Spleen (tissue), 11 donors: ENCODE measurements at regions not wholly inside any gene's neighbourhood (a gene's known extent, or its start where the extent isn't known, plus 50 kb on each side); places are given as distances from the start of the nearest gene placed in this dataset.

Experiments used
- DNase-seq: peaks from one replicate; pipeline ENCODE4 v3.0.0-alpha.2; 2020
- H3K27ac ChIP-seq, 8 donors: fragments of 200-600 bp; sonication (generic) in 7 of 8; 1 replicate in 4 of 8; 2 replicates in 4 of 8; pipeline versions ENCODE4 v1.5.0 to v1.8.0; 2016 to 2021; ENCODE audit warnings: inconsistent platforms in 4 of 8, mild to moderate bottlenecking in 4 of 8, moderate library complexity in 1 of 8
- H3K27me3 ChIP-seq, 7 donors: fragments of 200-600 bp; sonication (generic) in 6 of 7; replicated peaks in 1 of 7; 1 replicate in 4 of 7; 2 replicates in 3 of 7; pipeline versions ENCODE4 v1.5.0 to v1.8.0; 2016 to 2021; ENCODE audit warnings: inconsistent platforms in 3 of 7, mild to moderate bottlenecking in 1 of 7
- H3K36me3 ChIP-seq, 6 donors: fragments of 200-600 bp; sonication (generic) in 5 of 6; 1 replicate in 4 of 6; 2 replicates in 2 of 6; pipeline versions ENCODE4 v1.5.0 to v1.8.0; 2016 to 2021; ENCODE audit warnings: inconsistent platforms in 2 of 6
- H3K4me1 ChIP-seq, 6 donors: fragments of 200-600 bp; sonication (generic) in 5 of 6; 1 replicate in 3 of 6; 2 replicates in 3 of 6; pipeline versions ENCODE4 v1.5.0 to v1.8.0; 2016 to 2021; ENCODE audit warnings: inconsistent platforms in 3 of 6
- H3K4me3 ChIP-seq, 8 donors: fragments of 200-600 bp; sonication (generic) in 7 of 8; 1 replicate in 4 of 8; 2 replicates in 4 of 8; pipeline versions ENCODE4 v1.5.0 to v1.8.0; 2016 to 2021; ENCODE audit warnings: inconsistent platforms in 4 of 8, mild to moderate bottlenecking in 4 of 8, moderate library complexity in 2 of 8
- H3K9me3 ChIP-seq, 8 donors: fragments of 200-600 bp; sonication (generic) in 7 of 8; 1 replicate in 4 of 8; 2 replicates in 4 of 8; pipeline versions ENCODE4 v1.5.0 to v1.8.0; 2016 to 2021; ENCODE audit warnings: inconsistent platforms in 4 of 8
- POLR2A ChIP-seq, 3 donors: fragments of 450-650 bp; IDR thresholded peaks; one replicate each; pipeline ENCODE4 v1.5.1; 2017; ENCODE audit warnings: antibody characterized with exemption in 3 of 3, mild to moderate bottlenecking in 1 of 3
- POLR2AphosphoS5 ChIP-seq, 3 donors: sonication (generic); formaldehyde crosslinking; IDR thresholded peaks; one replicate each; pipeline ENCODE4 v1.5.1; 2017; ENCODE audit warnings: antibody characterized with exemption in 3 of 3
- WGBS, 5 donors: extraction: QIAGEN DNeasy Blood & Tissue Kit in 3 of 5; methylation state at CpG; one replicate each; pipeline versions ENCODE4 v1.1.5 to v1.1.7; 2013 to 2018; 5-methylcytosine and 5-hydroxymethylcytosine counted together
- intact Hi-C: fragments of 100-400 bp; cut with DNase I; formaldehyde crosslinking; loops from one replicate; pipeline ENCODE4 v1.15.0; 2023; ENCODE audit warnings: low total_unique reads
- TF ChIP-seq, protein P1 (sequence below), 11 experiments: fragments of 200-600 bp in 7 of 11; fragments of 450-650 bp in 4 of 11; sonication (generic) in 4 of 11; IDR thresholded peaks in 8 of 11; conservative IDR thresholded peaks in 3 of 11; 1 replicate in 7 of 11; 2 replicates in 4 of 11; pipeline versions ENCODE4 v1.4.0 to v1.8.0; 2016 to 2021; ENCODE audit warnings: antibody characterized with exemption in 11 of 11, inconsistent platforms in 4 of 11, mild to moderate bottlenecking in 1 of 11
- donor health status: healthy with polysubstance abuse.
- donor health status: DM: no; HTN: no; CAD: no; lungs with moderate emphysema.
- donor health status: DM: no; HTN: no; CAD: no.
- donor health status: Bipolar disorder and iron deficiency.
- donor health status: healthy.
- donor health status: DM: no; HTN: no; CAD: no.
- donor health status: DM: yes; HTN: yes; CAD: no.

DNA sequence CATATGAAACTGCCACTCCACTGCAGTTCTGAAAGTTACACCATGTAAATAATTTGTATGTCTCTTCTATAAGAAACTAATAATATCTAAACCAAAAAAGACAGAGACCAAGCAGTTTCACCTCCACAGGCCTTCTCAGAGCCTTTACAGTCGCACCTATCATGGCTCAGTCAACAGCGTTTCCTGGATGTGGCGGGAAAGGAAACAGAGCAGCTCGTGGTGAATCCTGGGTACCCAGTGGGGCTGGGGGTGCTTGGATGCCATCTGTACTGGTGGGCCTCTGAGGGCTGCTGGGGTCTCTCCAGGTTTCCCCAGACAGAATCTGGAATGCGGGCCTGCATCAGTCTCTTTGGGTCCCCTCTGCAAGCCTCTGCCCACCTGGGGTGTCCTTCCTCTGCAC lies 100.2 kb upstream of the CASZ1 start:
- TF ChIP-seq POLR2A (IDR thresholded peaks at IDR 0.05) (no peak), POLR2AphosphoS5 (IDR thresholded peaks at IDR 0.05) (no peak)
- TF ChIP-seq, protein P1, sequence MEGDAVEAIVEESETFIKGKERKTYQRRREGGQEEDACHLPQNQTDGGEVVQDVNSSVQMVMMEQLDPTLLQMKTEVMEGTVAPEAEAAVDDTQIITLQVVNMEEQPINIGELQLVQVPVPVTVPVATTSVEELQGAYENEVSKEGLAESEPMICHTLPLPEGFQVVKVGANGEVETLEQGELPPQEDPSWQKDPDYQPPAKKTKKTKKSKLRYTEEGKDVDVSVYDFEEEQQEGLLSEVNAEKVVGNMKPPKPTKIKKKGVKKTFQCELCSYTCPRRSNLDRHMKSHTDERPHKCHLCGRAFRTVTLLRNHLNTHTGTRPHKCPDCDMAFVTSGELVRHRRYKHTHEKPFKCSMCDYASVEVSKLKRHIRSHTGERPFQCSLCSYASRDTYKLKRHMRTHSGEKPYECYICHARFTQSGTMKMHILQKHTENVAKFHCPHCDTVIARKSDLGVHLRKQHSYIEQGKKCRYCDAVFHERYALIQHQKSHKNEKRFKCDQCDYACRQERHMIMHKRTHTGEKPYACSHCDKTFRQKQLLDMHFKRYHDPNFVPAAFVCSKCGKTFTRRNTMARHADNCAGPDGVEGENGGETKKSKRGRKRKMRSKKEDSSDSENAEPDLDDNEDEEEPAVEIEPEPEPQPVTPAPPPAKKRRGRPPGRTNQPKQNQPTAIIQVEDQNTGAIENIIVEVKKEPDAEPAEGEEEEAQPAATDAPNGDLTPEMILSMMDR (IDR thresholded peaks at IDR 0.05 in 8 of 11, conservative IDR thresholded peaks at IDR 0.05 in 3 of 11) = no peak
- H3K9me3 ChIP-seq = no peaks in the 10 kb centered on the region

DNA sequence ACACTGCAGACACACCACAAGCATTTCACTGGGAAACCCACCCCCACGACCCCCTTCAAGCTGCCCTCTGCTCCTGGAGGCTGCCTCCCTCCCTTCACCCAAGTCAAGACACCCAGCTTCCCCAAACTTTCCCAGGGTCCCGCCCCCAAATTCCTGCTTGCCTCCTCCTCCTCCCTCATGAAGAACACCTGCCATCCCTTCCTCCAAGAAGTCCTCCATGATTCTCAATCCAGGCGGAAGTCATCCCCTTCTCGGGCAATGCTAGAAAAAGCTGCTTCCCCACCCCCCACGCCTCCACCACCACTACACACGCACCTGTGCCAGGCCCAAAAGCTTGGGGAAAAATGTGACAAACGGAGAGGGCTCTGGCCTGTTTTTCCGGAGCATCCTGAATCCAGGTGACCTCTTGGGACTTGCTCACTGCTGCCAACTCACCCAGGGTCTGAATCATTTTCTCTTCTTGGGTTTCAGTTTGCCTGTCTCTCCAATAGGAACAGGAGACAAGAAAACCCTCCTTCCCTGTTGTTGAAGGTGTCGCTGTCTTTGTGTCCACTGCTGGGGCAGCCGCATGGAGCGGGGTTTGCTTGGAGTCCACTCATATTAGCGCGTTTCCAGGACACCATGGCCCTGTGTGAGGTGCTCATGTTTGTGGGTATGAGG lies 101.0 kb upstream of the CASZ1 start:
- Histone ChIP-seq H3K9me3 (no peaks in the 10 kb centered on the region), H3K27me3 (peaks cover 0 to 78% (median 15%) of the 10 kb centered on the region in 7 donors), H3K27ac (no peak overlapping the region), H3K4me1 (no peaks in the 10 kb centered on the region), H3K4me3 (no peak overlapping the region), H3K36me3 (no peaks in the 10 kb centered on the region)
- intact Hi-C loops = no loop called here
- 80 to 97% (median 86%) methylated on average over 13 of the region's 13 CpGs for WGBS, 5 donors
- DNase-seq = no peak
- no peak for TF ChIP-seq POLR2A (IDR thresholded peaks at IDR 0.05)
- no peak for TF ChIP-seq POLR2AphosphoS5 (IDR thresholded peaks at IDR 0.05)
- TF ChIP-seq, protein P1 (IDR thresholded peaks at IDR 0.05 in 8 of 11, conservative IDR thresholded peaks at IDR 0.05 in 3 of 11) = no peak

More for the DNA sequence above, 100.2 kb upstream of the CASZ1 start:
- H3K4me1 ChIP-seq = no peaks in the 10 kb centered on the region
- intact Hi-C loops = no loop called here
- no peak overlapping the region for H3K27ac ChIP-seq
- 64 to 74% (median 67%) methylated on average over 4 to 5 of the region's 5 CpGs for WGBS, 5 donors
- no peaks in the 10 kb centered on the region for H3K36me3 ChIP-seq
- H3K4me3 ChIP-seq = no peak overlapping the region
- peaks cover 0 to 81% (median 15%) of the 10 kb centered on the region in 7 donors for H3K27me3 ChIP-seq
- no peak for DNase-seq

DNA sequence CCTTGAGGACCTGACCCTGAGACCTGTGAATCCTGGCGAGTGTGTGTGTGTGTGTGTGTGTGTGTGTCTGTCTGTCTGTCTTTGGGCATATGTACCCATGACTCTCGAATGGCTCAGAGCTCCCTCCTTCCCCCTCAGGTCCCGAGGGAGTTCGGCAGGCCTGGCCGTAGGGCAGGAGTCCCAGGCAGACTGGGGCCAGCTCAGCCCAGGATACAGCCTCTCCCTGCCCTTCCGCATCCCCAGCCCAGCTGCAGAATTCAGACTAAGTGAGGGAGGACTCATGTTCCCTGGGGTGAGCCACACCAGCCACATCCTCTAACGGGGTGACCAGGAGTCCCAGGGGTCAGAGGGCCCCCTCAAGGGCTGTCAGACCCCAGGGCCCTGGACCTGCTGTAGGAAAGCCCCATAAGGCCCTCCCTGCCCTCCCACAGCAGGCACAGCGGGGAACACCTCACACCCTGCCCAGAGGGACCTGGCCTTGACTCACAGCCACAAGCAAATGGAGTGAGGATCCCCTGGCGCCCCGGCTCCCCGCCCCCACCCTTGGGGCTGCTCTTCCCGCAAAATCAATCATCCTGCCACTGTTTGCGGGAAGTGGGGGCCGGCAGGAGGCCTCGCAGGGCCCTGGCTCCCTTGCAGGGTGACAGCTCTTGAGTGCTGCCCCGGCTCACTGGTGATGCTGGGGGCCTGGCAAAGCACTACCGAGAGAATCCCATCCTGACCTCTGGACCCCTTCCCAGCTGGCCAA lies 101.7 kb upstream of the CASZ1 start:
- Histone ChIP-seq H3K27me3 (peaks cover 0 to 75% (median 15%) of the 10 kb centered on the region in 7 donors), H3K27ac (no peak overlapping the region), H3K4me3 (no peak overlapping the region), H3K36me3 (no peaks in the 10 kb centered on the region), H3K9me3 (no peaks in the 10 kb centered on the region), H3K4me1 (no peaks in the 10 kb centered on the region)
- intact Hi-C loops = no loop called here
- TF ChIP-seq, protein P1 (IDR thresholded peaks at IDR 0.05 in 8 of 11, conservative IDR thresholded peaks at IDR 0.05 in 3 of 11) = no peak
- TF ChIP-seq POLR2A (IDR thresholded peaks at IDR 0.05) (no peak), POLR2AphosphoS5 (IDR thresholded peaks at IDR 0.05) (no peak)
- DNase-seq = no peak
- 28 to 57% (median 39%) methylated on average over 6 to 17 of the region's 17 CpGs for WGBS, 5 donors

DNA sequence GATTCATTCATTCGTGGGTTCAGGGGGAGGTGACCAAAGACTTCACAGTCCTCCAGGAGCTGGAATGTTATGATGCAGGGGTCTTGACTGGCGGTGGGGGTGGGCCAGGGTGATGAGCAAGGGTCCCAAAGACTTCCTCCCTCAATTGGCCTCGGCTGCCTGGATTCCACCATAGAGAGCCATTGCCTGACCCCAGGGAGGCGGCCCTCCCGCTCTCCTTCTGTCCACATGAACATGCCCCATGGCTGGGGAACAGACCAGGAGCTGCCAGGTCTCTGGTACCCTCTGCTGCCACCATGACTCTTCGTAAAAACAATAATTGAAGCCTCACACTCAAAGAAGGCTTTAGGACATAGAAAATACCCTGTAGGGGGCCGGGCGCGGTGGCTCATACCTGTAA lies 102.5 kb upstream of the CASZ1 start:
- TF ChIP-seq POLR2A (IDR thresholded peaks at IDR 0.05) (no peak), POLR2AphosphoS5 (IDR thresholded peaks at IDR 0.05) (no peak)
- TF ChIP-seq, protein P1 (IDR thresholded peaks at IDR 0.05 in 8 of 11, conservative IDR thresholded peaks at IDR 0.05 in 3 of 11) = no peak
- peaks cover 0 to 72% (median 15%) of the 10 kb centered on the region in 7 donors for H3K27me3 ChIP-seq
- no peaks in the 10 kb centered on the region for H3K36me3 ChIP-seq
- DNase-seq = no peak
- H3K4me3 ChIP-seq = no peak overlapping the region
- intact Hi-C loops = no loop called here
- H3K4me1 ChIP-seq = peaks cover 0 to 7% (median 2%) of the 10 kb centered on the region in 6 donors
- H3K27ac ChIP-seq = no peak overlapping the region
- 67 to 83% (median 81%) methylated on average over 7 to 9 of the region's 9 CpGs for WGBS, 5 donors
- no peaks in the 10 kb centered on the region for H3K9me3 ChIP-seq
